Neuronal stem cell (in vitro differentiated cells): ENCODE measurements at regions not wholly inside any gene's neighbourhood (a gene's known extent, or its start where the extent isn't known, plus 50 kb on each side); places are given as distances from the start of the nearest gene placed in this dataset.

Experiments used
- DNase-seq: peaks from one replicate; pipeline ENCODE4 v3.0.0-alpha.2; 2013; ENCODE audit warnings: low spot score
- H2AFZ ChIP-seq: one replicate; pipeline ENCODE4 v1.6.1; 2013; ENCODE audit warnings: mild to moderate bottlenecking, low read length, inconsistent platforms
- H2AK5ac ChIP-seq: 2 replicates; pipeline ENCODE4 v1.6.1; 2013; ENCODE audit warnings: low read depth, mild to moderate bottlenecking, inconsistent platforms, low read length, moderate library complexity, mixed read lengths
- H2BK120ac ChIP-seq: 2 replicates; pipeline ENCODE4 v1.6.1; 2013; ENCODE audit warnings: low read depth, mild to moderate bottlenecking, inconsistent platforms, low read length, moderate library complexity, mixed read lengths
- H2BK12ac ChIP-seq: one replicate; pipeline ENCODE4 v1.6.1; 2013; ENCODE audit warnings: low read length, inconsistent platforms
- H2BK15ac ChIP-seq: 2 replicates; pipeline ENCODE4 v1.6.1; 2013; ENCODE audit warnings: mild to moderate bottlenecking, low read length, inconsistent platforms, mixed read lengths
- H2BK5ac ChIP-seq: one replicate; pipeline ENCODE4 v1.6.1; 2013; ENCODE audit warnings: inconsistent platforms, mild to moderate bottlenecking, low read length, moderate library complexity
- H3K14ac ChIP-seq: one replicate; pipeline ENCODE4 v1.6.1; 2013; ENCODE audit warnings: low read length, inconsistent platforms
- H3K18ac ChIP-seq: 2 replicates; pipeline ENCODE4 v1.6.1; 2013; ENCODE audit warnings: low read length, inconsistent platforms
- H3K23ac ChIP-seq: 2 replicates; pipeline ENCODE4 v1.6.1; 2013; ENCODE audit warnings: low read depth, mild to moderate bottlenecking, mixed read lengths, low read length, inconsistent platforms; ENCODE audit not compliant: poor library complexity
- H3K27ac ChIP-seq: replicated peaks from 3 replicates; pipeline ENCODE4 v1.5.1; 2013; ENCODE audit warnings: low read length, inconsistent platforms
- H3K27me3 ChIP-seq, 3 experiments: 2 replicates each; pipeline ENCODE4 v1.6.1; 2013; ENCODE audit warnings: low read length in 3 of 3, mild to moderate bottlenecking in 2 of 3, inconsistent platforms in 1 of 3, low read depth in 1 of 3, mixed read lengths in 1 of 3, moderate library complexity in 1 of 3; ENCODE audit not compliant: control insufficient read depth in 3 of 3, insufficient read depth in 3 of 3
- H3K36me3 ChIP-seq, 2 donors: replicated peaks in 1 of 2; 2 replicates each; pipeline ENCODE4 v1.6.1; 2013; ENCODE audit warnings: low read length in 2 of 2; ENCODE audit not compliant: control insufficient read depth in 2 of 2, insufficient read depth in 2 of 2
- H3K4ac ChIP-seq: 2 replicates; pipeline ENCODE4 v1.6.1; 2013; ENCODE audit warnings: inconsistent platforms, mild to moderate bottlenecking, low read length, moderate library complexity
- H3K4me1 ChIP-seq, 2 donors: 1 replicate in 1 of 2; 2 replicates in 1 of 2; pipeline ENCODE4 v1.6.1; 2013; ENCODE audit warnings: low read length in 2 of 2, low read depth in 1 of 2; ENCODE audit not compliant: control insufficient read depth in 2 of 2, insufficient read depth in 1 of 2
- H3K4me2 ChIP-seq: one replicate; pipeline ENCODE4 v1.6.1; 2013; ENCODE audit warnings: mild to moderate bottlenecking, low read length, inconsistent platforms; ENCODE audit not compliant: insufficient read depth, poor library complexity, severe bottlenecking
- H3K4me3 ChIP-seq, 2 donors: 2 replicates each; pipeline ENCODE4 v1.5.1; 2013; ENCODE audit warnings: low read length in 2 of 2, mild to moderate bottlenecking in 2 of 2, inconsistent platforms in 1 of 2, moderate library complexity in 1 of 2
- H3K79me1 ChIP-seq: one replicate; pipeline ENCODE4 v1.6.1; 2013; ENCODE audit warnings: low read depth, mild to moderate bottlenecking, inconsistent platforms, low read length, moderate library complexity
- H3K9ac ChIP-seq: one replicate; pipeline ENCODE4 v1.6.1; 2013; ENCODE audit warnings: mild to moderate bottlenecking, low read depth, low read length, inconsistent platforms; ENCODE audit not compliant: poor library complexity
- H3K9me3 ChIP-seq, 2 donors: replicated peaks in 1 of 2; 2 replicates each; pipeline versions ENCODE3 to v1.6.1; 2013; ENCODE audit warnings: low read length in 2 of 2, mild to moderate bottlenecking in 2 of 2, inconsistent platforms in 1 of 2, low read depth in 1 of 2, mixed read lengths in 1 of 2, moderate library complexity in 1 of 2; ENCODE audit not compliant: control insufficient read depth in 2 of 2, insufficient read depth in 1 of 2
- H4K8ac ChIP-seq: one replicate; pipeline ENCODE4 v1.6.1; 2013; ENCODE audit warnings: low read depth, mild to moderate bottlenecking, inconsistent platforms, low read length, moderate library complexity
- H4K91ac ChIP-seq: one replicate; pipeline ENCODE4 v1.6.1; 2013; ENCODE audit warnings: low read length, low read depth, mild to moderate bottlenecking, inconsistent platforms; ENCODE audit not compliant: poor library complexity
- WGBS, 2 donors: extraction: QIAGEN DNeasy Blood & Tissue Kit; methylation state at CpG; one replicate each; pipeline ENCODE4 v1.1.7; 2013; ENCODE audit warnings: missing lambda C conversion rate in 2 of 2, mixed read lengths in 1 of 2; ENCODE audit not compliant: insufficient read length in 2 of 2, insufficient replicate concordance in 1 of 2; ENCODE audit errors: extremely low coverage in 2 of 2; 5-methylcytosine and 5-hydroxymethylcytosine counted together

GRCh38 chr5:143680672-143681259 is 131.2 kb upstream of the HMHB1 start:
- no peaks in the 10 kb centered on the region for H3K27me3 ChIP-seq
- H3K4ac ChIP-seq: no peak overlapping the region
- no peaks in the 10 kb centered on the region for H3K79me1 ChIP-seq
- no peak overlapping the region for H2BK15ac ChIP-seq
- H2AK5ac ChIP-seq: no peak overlapping the region
- no peak overlapping the region for H2BK5ac ChIP-seq
- H3K4me2 ChIP-seq: no peak overlapping the region
- no peak overlapping the region for H2BK120ac ChIP-seq
- no peaks in the 10 kb centered on the region for H3K9me3 ChIP-seq
- H3K4me1 ChIP-seq: no peaks in the 10 kb centered on the region
- H3K9ac ChIP-seq: no peak overlapping the region
- H2BK12ac ChIP-seq: no peak overlapping the region
- no peak overlapping the region for H2AFZ ChIP-seq
- no peak overlapping the region for H3K23ac ChIP-seq
- no peak overlapping the region for H4K8ac ChIP-seq
- no CpG with 5 or more reads among the region's 4 CpGs for WGBS, 2 donors
- no peak for DNase-seq
- H3K18ac ChIP-seq: no peak overlapping the region
- H3K27ac ChIP-seq: no peak overlapping the region
- H4K91ac ChIP-seq: no peak overlapping the region
- no peaks in the 10 kb centered on the region for H3K36me3 ChIP-seq
- no peak overlapping the region for H3K4me3 ChIP-seq
- no peak overlapping the region for H3K14ac ChIP-seq

GRCh38 chr5:143679777-143680176 is 132.2 kb upstream of the HMHB1 start:
- Histone ChIP-seq H3K4me3 (no peak overlapping the region), H3K36me3 (no peaks in the 10 kb centered on the region), H2BK15ac (no peak overlapping the region), H2AFZ (no peak overlapping the region), H2BK12ac (no peak overlapping the region), H3K9me3 (no peaks in the 10 kb centered on the region), H2AK5ac (no peak overlapping the region), H4K8ac (no peak overlapping the region), H2BK120ac (no peak overlapping the region), H3K27ac (no peak overlapping the region), H3K18ac (no peak overlapping the region), H3K79me1 (no peaks in the 10 kb centered on the region), H3K23ac (no peak overlapping the region), H4K91ac (no peak overlapping the region), H3K14ac (no peak overlapping the region), H3K9ac (no peak overlapping the region), H3K4me2 (no peak overlapping the region), H3K27me3 (no peaks in the 10 kb centered on the region), H3K4ac (no peak overlapping the region), H3K4me1 (no peaks in the 10 kb centered on the region), H2BK5ac (no peak overlapping the region)
- no CpG with 5 or more reads among the region's 1 CpG for WGBS, 2 donors
- DNase-seq: no peak

GRCh38 chr5:143678148-143678905 is 133.6 kb upstream of the HMHB1 start:
- Histone ChIP-seq H3K9ac (no peak overlapping the region), H3K9me3 (no peaks in the 10 kb centered on the region), H3K4me1 (no peaks in the 10 kb centered on the region), H3K79me1 (no peaks in the 10 kb centered on the region), H2AK5ac (no peak overlapping the region), H2AFZ (no peak overlapping the region), H2BK5ac (no peak overlapping the region), H3K36me3 (no peaks in the 10 kb centered on the region), H3K18ac (no peak overlapping the region), H3K23ac (no peak overlapping the region), H3K4me2 (no peak overlapping the region), H3K14ac (no peak overlapping the region), H4K91ac (no peak overlapping the region), H3K4ac (no peak overlapping the region), H4K8ac (no peak overlapping the region), H3K27ac (no peak overlapping the region), H3K27me3 (peaks cover 0 to 6% (median 0%) of the 10 kb centered on the region in 3 experiments), H2BK120ac (no peak overlapping the region), H2BK12ac (no peak overlapping the region), H2BK15ac (no peak overlapping the region), H3K4me3 (no peak overlapping the region)
- no CpG with 5 or more reads among the region's 1 CpG for WGBS, 2 donors
- no peak for DNase-seq

GRCh38 chr5:143677403-143677802 is 134.6 kb upstream of the HMHB1 start:
- no peak overlapping the region for H4K8ac ChIP-seq
- no peak overlapping the region for H2BK5ac ChIP-seq
- no peak overlapping the region for H2BK120ac ChIP-seq
- no peaks in the 10 kb centered on the region for H3K9me3 ChIP-seq
- no peak overlapping the region for H2BK12ac ChIP-seq
- no peak overlapping the region for H2AK5ac ChIP-seq
- H2AFZ ChIP-seq: no peak overlapping the region
- H3K4me2 ChIP-seq: no peak overlapping the region
- no peak overlapping the region for H2BK15ac ChIP-seq
- H3K4ac ChIP-seq: no peak overlapping the region
- H3K27ac ChIP-seq: no peak overlapping the region
- DNase-seq: no peak
- no CpG with 5 or more reads among the region's 6 CpGs for WGBS, 2 donors
- no peak overlapping the region for H3K4me3 ChIP-seq
- H3K18ac ChIP-seq: no peak overlapping the region
- no peaks in the 10 kb centered on the region for H3K4me1 ChIP-seq
- H3K27me3 ChIP-seq: peaks cover 0 to 6% (median 0%) of the 10 kb centered on the region in 3 experiments
- H3K9ac ChIP-seq: no peak overlapping the region
- no peaks in the 10 kb centered on the region for H3K36me3 ChIP-seq
- no peaks in the 10 kb centered on the region for H3K79me1 ChIP-seq
- H3K23ac ChIP-seq: no peak overlapping the region
- H3K14ac ChIP-seq: no peak overlapping the region
- H4K91ac ChIP-seq: no peak overlapping the region
